Right ventricle myocardium inferior (tissue), 1 donor: ENCODE measurements at regions not wholly inside any gene's neighbourhood (a gene's known extent, or its start where the extent isn't known, plus 50 kb on each side); places are given as distances from the start of the nearest gene placed in this dataset.

Experiments used
- ATAC-seq: fragments of 200-7000 bp; cut with Tn5 transposase; one replicate; pipeline ENCODE4 v1.9.1; 2020; ENCODE audit warnings: mild to moderate bottlenecking, moderate library complexity
- DNase-seq: peaks from one replicate; pipeline ENCODE4 v3.0.0; 2021; ENCODE audit errors: missing footprints
- intact Hi-C: fragments of 100-400 bp; cut with DNase I; formaldehyde crosslinking; loops from one replicate; pipeline ENCODE4 v1.11.0; 2022
- donor health status: DM: no; HTN: yes; CAD: no; lungs with severe emphysema.

GRCh38 chr1:88068407-88068960 lies 615.6 kb upstream of the PKN2 start:
- DNase-seq (no peak), ATAC-seq (no peak)
- intact Hi-C loops, result no loop called here

GRCh38 chr1:88070956-88071355 lies 613.1 kb upstream of the PKN2 start:
- intact Hi-C loops, result no loop called here
- ATAC-seq (no peak), DNase-seq (no peak)

- no peak for DNase-seq
- no peak for ATAC-seq
- intact Hi-C loops, result no loop called here
Measured at GRCh38 chr1:88074661-88075060, 609.4 kb upstream of the PKN2 start.

- no peak for DNase-seq
Measured at GRCh38 chr1:88075813-88076212, 608.3 kb upstream of the PKN2 start.

GRCh38 chr1:88079036-88079435 lies 605.0 kb upstream of the PKN2 start:
- no peak for DNase-seq
- ATAC-seq, result no peak
- intact Hi-C loops, result no loop called here

More at GRCh38 chr1:88075813-88076212, 608.3 kb upstream of the PKN2 start:
- intact Hi-C loops, result no loop called here
- ATAC-seq, result no peak

GRCh38 chr1:88080875-88081274 lies 603.2 kb upstream of the PKN2 start:
- intact Hi-C loops, result no loop called here
- no peak for DNase-seq
- no peak for ATAC-seq

GRCh38 chr1:88088481-88088880 lies 595.6 kb upstream of the PKN2 start:
- intact Hi-C loops, result no loop called here
- no peak for ATAC-seq
- DNase-seq, result no peak

- intact Hi-C loops, result no loop called here
- DNase-seq (no peak), ATAC-seq (no peak)
Measured at GRCh38 chr1:88089961-88090360, 594.1 kb upstream of the PKN2 start.

GRCh38 chr1:88098881-88099280 lies 585.2 kb upstream of the PKN2 start:
- no peak for ATAC-seq
- intact Hi-C loops, result no loop called here

GRCh38 chr1:88101041-88101440 lies 583.0 kb upstream of the PKN2 start:
- DNase-seq (no peak), ATAC-seq (no peak)
- intact Hi-C loops, result no loop called here

More at GRCh38 chr1:88098881-88099280, 585.2 kb upstream of the PKN2 start:
- DNase-seq, result no peak

- ATAC-seq (no peak), DNase-seq (no peak)
- intact Hi-C loops, result no loop called here
Measured at GRCh38 chr1:88104236-88104635, 579.8 kb upstream of the PKN2 start.

GRCh38 chr1:88104886-88105285 lies 579.2 kb upstream of the PKN2 start:
- intact Hi-C loops, result no loop called here

GRCh38 chr1:88111816-88112215 lies 572.3 kb upstream of the PKN2 start:
- intact Hi-C loops, result no loop called here

More at GRCh38 chr1:88104886-88105285, 579.2 kb upstream of the PKN2 start:
- ATAC-seq, result no peak
- DNase-seq, result no peak

GRCh38 chr1:88117597-88117996 lies 566.5 kb upstream of the PKN2 start:
- ATAC-seq, result no peak
- no peak for DNase-seq
- intact Hi-C loops, result no loop called here

More at GRCh38 chr1:88111816-88112215, 572.3 kb upstream of the PKN2 start:
- ATAC-seq (no peak), DNase-seq (no peak)

GRCh38 chr1:88118176-88118845 lies 565.8 kb upstream of the PKN2 start:
- no peak for ATAC-seq
- DNase-seq, result no peak
- intact Hi-C loops, result no loop called here

- ATAC-seq, result no peak
- intact Hi-C loops, result no loop called here
Measured at GRCh38 chr1:88124614-88125013, 559.5 kb upstream of the PKN2 start.

GRCh38 chr1:88126467-88126866 lies 557.6 kb upstream of the PKN2 start:
- intact Hi-C loops, result no loop called here
- DNase-seq, result no peak
- ATAC-seq, result no peak

More at GRCh38 chr1:88124614-88125013, 559.5 kb upstream of the PKN2 start:
- DNase-seq, result no peak

- ATAC-seq (no peak), DNase-seq (no peak)
- intact Hi-C loops, result no loop called here
Measured at GRCh38 chr1:88133991-88134390, 550.1 kb upstream of the PKN2 start.

- intact Hi-C loops, result no loop called here
- ATAC-seq, result no peak
Measured at GRCh38 chr1:88134983-88135921, 548.8 kb upstream of the PKN2 start.

GRCh38 chr1:88139633-88140032 lies 544.4 kb upstream of the PKN2 start:
- DNase-seq, result no peak
- intact Hi-C loops, result no loop called here
- ATAC-seq, result no peak

More at GRCh38 chr1:88134983-88135921, 548.8 kb upstream of the PKN2 start:
- DNase-seq, result no peak
